Mesenteric fat pad (tissue), 1 donor: ENCODE measurements at regions not wholly inside any gene's neighbourhood (a gene's known extent, or its start where the extent isn't known, plus 50 kb on each side); places are given as distances from the start of the nearest gene placed in this dataset.

ENCODE experiments used
- DNase-seq: peaks from one replicate; pipeline ENCODE4 v3.0.0-alpha.2; 2020; ENCODE audit warnings: low spot score
- donor health status: DM: yes; HTN: yes; CAD: no.

- DNase-seq: peak; percentile 47
Measured at GRCh38 chr14:95034788-95035187, 122.5 kb downstream of the DICER1 start.

DNA sequence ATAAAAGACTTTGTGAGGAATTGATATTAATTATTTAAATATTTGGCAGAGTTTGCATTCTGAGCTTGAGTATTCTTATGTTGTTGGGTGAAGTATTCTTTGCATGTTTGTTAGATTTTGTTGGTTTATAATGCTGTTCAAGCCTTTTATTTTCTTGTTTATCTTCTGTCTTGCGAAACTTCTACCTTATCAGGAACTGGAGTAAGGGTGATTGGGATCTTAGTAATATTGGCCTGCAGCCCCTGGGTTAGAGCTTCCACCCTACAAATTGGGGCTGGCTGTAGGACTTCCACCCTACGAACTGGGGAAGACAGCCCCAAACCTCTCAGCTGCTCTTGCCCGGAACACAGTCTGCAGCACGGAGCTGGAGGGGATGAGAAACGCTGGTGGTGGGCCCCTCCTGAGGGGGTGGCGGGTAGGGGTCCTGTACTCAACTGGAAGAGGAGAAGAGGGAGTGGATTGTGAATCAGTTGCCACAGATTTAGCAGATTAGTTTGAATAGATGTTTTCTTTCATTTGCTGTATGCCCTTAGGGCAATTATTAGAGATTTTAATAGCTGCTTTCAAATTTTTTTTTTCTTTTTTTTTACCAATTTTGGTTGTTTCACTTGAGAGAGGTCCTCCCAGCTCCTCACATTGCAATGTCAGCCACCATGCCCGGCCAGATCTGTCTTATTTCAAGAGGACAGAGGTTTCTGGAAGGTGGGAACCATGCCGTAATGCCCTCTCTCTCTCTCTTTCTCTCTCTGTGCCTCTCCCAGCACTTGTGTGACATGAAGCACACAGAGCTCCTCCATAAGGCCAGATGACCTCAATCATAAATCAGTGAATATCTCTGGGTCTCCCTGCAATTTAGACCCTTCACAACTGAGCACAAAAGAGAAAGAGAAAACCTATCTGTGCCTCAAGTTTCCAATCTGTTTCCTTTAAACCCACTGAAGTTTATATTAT lies 123.4 kb downstream of the DICER1 start:
- DNase-seq: peak; percentile 55

GRCh38 chr14:95033031-95033430 lies 124.3 kb downstream of the DICER1 start:
- DNase-seq: no peak

- DNase-seq: peak; percentile 71
Measured at GRCh38 chr14:95026851-95027463, 130.4 kb downstream of the DICER1 start.

DNA sequence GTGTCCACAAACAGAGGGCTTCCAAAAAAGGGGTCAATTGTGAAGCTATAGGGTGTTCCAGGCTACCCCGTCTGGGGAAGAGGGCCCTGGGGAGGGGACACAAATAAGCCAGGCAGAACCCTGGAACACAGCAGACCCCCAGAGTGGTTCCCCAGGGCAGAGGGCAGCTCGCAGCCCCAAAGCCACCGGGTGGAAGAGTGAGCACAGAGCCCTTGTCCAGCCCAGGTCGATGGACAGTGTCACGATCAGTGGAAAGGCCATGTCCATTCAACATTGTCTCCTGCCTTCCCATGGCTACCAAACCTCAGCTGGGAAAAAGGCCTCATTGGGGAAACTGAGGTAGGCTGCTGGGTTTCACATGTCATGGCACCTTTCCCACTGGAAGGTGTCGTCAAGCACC lies 131.4 kb downstream of the DICER1 start:
- peak; percentile 37 for DNase-seq

DNA sequence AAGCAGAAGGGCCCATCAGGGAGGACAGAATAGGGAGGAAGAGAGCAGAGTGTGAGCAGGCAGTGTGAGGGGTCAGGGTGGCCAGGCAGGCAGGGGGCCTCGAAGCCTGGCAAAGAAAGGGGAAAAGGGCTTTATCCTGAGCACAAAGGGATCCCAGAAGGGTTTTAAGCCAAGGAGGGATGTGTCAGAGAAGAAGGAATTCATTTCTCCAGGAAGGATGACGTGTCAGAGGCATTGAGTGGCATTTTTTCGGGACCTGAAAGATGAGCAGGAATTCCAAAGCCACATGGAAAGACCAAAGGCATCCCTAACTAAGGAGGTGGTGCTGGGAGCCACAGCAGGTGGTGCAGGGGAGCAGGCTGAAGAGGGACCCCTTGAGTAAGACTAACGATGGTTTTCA lies 132.1 kb downstream of the DICER1 start:
- peak; percentile 49 for DNase-seq

- peak; percentile 39 for DNase-seq
Measured at GRCh38 chr14:95024380-95024779, 132.9 kb downstream of the DICER1 start.

DNA sequence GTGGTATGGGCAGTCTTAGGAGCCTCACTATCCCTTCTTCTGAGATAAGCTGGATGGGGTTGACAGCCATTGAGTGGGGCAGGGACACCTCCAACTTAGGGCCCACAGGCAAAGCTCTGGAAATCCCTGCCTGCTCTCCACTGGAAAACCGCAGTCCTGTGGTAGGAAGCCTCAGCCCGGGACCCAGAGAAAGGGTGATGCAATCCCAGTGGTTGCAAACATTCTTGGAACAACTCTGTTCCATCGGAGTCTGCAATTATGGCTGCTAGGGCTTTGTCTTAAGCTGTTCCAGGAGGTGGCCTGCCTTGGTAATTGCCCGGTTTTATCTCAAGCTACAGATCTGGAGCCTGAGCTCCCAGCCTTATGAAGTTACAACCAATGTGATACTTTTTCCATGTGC lies 133.4 kb downstream of the DICER1 start:
- DNase-seq: peak; percentile 39

DNA sequence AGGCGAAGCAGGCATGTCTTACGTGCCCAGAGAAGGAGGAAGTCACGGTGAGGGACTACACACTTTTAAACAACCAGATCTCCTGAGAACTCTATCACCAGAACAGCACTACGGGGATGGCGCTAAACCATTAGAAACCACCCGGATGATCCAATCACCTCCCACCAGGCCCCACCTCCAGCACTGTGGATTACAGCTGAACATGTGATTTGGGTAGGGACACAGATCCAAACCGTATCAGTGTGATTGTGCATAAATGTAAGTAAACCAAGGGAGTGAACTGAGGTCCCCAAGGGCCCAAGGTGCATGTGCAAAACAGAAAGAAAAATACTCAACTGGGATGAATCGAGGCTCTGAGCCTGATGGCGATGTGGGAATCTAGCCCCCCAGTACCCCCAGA lies 134.2 kb downstream of the DICER1 start:
- peak; percentile 62 for DNase-seq

DNA sequence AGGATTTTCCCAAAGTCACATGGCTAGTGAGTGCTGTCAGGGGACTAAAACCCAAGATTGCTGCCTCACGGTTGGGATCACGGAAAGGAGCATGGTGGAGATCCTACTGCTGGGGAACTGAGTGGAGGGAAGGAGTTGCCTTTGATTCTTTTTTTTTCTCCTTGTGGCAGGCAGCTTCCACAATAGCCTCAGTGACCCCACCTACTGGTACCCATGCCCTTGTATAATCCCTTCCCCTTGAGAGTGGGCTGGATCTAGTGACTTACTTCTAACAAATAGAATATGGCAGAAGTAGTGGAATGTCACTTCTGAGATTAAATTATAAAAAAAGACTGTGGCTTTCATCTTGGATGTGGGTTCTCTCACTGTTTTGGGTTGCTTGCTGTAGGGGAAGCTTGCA lies 135.7 kb downstream of the DICER1 start:
- peak; percentile 3 for DNase-seq

DNA sequence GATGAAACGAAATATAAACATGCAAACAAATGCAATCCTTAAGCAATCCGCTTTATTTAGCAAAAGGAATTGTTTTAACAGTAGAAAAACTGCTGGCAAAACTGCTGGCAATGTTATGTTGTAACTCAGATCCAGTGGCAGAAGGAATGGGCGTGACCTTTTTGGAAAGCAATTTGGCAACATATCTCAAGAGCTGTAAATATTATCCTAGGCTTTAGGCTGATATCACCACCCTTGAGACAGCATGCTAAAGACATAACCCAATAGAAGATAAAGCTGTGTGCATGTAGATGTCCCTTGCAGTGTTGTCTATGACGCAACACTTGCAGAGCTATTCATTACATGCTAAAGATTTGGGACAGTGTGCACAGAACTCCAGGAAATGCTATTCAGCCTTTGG lies 138.5 kb downstream of the DICER1 start:
- DNase-seq: no peak

- DNase-seq: peak; percentile 57
Measured at GRCh38 chr14:95015046-95015445, 142.3 kb downstream of the DICER1 start.

DNA sequence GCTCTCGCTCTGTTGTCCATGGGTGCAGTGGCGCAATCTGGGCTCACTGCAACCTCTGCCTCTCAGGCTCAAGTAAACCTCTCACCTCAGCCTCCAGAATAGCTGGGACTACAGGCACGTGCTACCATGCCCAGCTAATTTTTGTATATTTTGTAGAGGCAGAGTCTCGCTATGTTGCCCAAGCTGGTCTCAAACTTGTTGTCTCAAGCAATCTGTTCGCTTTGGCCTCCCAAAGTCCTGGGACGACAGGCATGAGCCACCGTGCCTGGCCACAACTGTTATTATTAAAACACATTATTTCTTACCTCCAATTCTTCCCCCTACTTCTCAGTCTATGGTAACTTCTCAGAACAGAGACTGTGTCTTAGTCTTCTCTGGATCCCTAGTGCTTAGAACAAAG lies 143.3 kb downstream of the DICER1 start:
- DNase-seq: peak; percentile 72

- DNase-seq: peak; percentile 49
Measured at GRCh38 chr14:95011445-95012006, 145.8 kb downstream of the DICER1 start.

GRCh38 chr14:95008445-95009217 lies 148.7 kb downstream of the DICER1 start:
- peak; percentile 37 for DNase-seq

DNA sequence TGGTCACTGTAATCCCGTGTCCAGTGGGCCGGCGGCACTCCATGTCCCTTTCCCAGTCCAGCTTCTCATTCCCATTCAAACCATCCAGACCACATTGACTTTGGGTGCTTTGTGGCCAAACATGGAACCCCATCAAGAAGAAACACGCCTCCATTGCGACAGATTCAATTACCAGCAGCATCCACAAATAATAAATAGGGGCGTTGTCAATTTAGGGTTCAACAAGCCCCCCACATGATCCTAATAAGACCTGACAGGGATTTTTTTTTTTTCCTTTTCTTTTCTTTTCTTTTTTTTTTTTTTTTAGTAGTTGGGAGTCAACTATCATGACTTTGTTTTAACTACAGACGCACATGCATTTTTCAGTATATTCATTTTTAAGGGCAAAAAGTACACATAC lies 149.4 kb downstream of the DICER1 start:
- no peak for DNase-seq

- DNase-seq: no peak
Measured at GRCh38 chr14:95006479-95006878, 150.8 kb downstream of the DICER1 start.

DNA sequence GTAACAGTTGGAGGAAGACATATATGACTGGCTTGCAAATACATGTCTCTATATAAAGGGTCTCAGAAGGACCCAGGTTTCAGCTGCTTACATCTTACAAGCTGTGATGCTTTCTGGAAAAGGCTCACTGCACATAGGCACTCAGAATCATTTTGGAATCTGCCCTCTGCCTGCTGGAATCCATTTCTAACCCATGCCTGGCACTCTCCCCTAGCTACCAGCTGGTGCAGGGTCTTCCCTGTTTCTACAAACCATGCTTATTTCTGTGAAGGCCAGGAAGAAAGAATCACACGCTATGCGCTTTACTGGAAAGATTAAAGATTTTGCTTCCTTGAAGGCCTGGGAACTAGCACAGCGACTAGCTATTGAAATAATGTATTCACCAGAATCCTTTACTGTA lies 151.3 kb downstream of the DICER1 start:
- DNase-seq: no peak

GRCh38 chr14:95003099-95003960 lies 154.0 kb downstream of the DICER1 start:
- DNase-seq: peak; percentile 65

DNA sequence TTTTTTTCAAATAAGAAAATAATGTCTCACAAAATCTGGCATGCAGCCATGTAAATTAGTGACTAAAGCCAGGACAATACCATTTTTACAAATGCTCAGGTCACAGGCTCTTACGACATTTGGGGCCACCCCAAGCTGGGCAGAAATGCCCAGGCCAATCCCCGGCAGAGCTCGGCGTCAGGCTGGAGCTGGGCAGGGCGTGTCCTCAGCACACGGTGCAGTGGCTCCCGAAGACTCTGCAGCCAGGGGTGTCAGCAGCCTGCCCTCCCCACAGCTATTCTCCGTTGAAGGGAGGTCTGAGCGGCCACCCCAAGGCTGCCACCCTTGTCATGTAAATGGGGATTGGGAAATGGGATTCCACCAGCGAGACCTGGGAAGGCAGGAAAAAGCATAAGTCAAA lies 158.6 kb downstream of the DICER1 start:
- no peak for DNase-seq

- no peak for DNase-seq
Measured at GRCh38 chr14:94998110-94998509, 159.2 kb downstream of the DICER1 start.
